Activated CD4-positive, alpha-beta T cell treated with anti-CD3 and anti-CD28 coated beads for 24 hours (primary cell): ENCODE measurements at regions not wholly inside any gene's neighbourhood (a gene's known extent, or its start where the extent isn't known, plus 50 kb on each side); places are given as distances from the start of the nearest gene placed in this dataset.

Source experiments
- DNase-seq, 2 donors: peaks; one replicate each; pipeline ENCODE4 v3.0.0-alpha.2; 2020; ENCODE audit warnings: low read depth in 2 of 2

GRCh38 chr15:85889956-85890619 lies 95.4 kb upstream of the KLHL25 start:
- DNase-seq: no peak

GRCh38 chr15:85890620-85890980 lies 95.9 kb upstream of the KLHL25 start:
- no peak for DNase-seq

- no peak for DNase-seq
Measured at GRCh38 chr15:85891470-85891869, 96.7 kb upstream of the KLHL25 start.

- no peak for DNase-seq
Measured at GRCh38 chr15:85892232-85892631, 97.5 kb upstream of the KLHL25 start.

GRCh38 chr15:85897207-85897894 lies 102.6 kb upstream of the KLHL25 start:
- no peak for DNase-seq

- no peak for DNase-seq
Measured at GRCh38 chr15:85897895-85898717, 103.4 kb upstream of the KLHL25 start.

- DNase-seq: no peak
Measured at GRCh38 chr15:85899927-85900326, 105.2 kb upstream of the KLHL25 start.

GRCh38 chr15:85905751-85906450 lies 111.2 kb upstream of the KLHL25 start:
- no peak for DNase-seq

- no peak for DNase-seq
Measured at GRCh38 chr15:85906640-85907039, 111.9 kb upstream of the KLHL25 start.

- no peak for DNase-seq
Measured at GRCh38 chr15:85910834-85911233, 116.1 kb upstream of the KLHL25 start.

GRCh38 chr15:85913461-85913860 lies 118.7 kb upstream of the KLHL25 start:
- DNase-seq: no peak

GRCh38 chr15:85920956-85921355 lies 126.2 kb upstream of the KLHL25 start:
- no peak for DNase-seq

- no peak for DNase-seq
Measured at GRCh38 chr15:85924088-85924487, 129.4 kb upstream of the KLHL25 start.

- no peak for DNase-seq
Measured at GRCh38 chr15:85925649-85926237, 131.0 kb upstream of the KLHL25 start.

- no peak for DNase-seq
Measured at GRCh38 chr15:85926834-85927233, 132.1 kb upstream of the KLHL25 start.

- DNase-seq: no peak
Measured at GRCh38 chr15:85927931-85928537, 133.3 kb upstream of the KLHL25 start.

- no peak for DNase-seq
Measured at GRCh38 chr15:85929786-85930185, 135.1 kb upstream of the KLHL25 start.

- no peak for DNase-seq
Measured at GRCh38 chr15:85932391-85932790, 137.7 kb upstream of the KLHL25 start.

- no peak for DNase-seq
Measured at GRCh38 chr15:85934691-85935090, 140.0 kb upstream of the KLHL25 start.

GRCh38 chr15:85935182-85935581 lies 140.5 kb upstream of the KLHL25 start:
- no peak for DNase-seq

- no peak for DNase-seq
Measured at GRCh38 chr15:85937661-85938060, 142.0 kb upstream of the AGBL1 start.
